22Rv1 (cell line): ENCODE measurements at regions not wholly inside any gene's neighbourhood (a gene's known extent, or its start where the extent isn't known, plus 50 kb on each side); places are given as distances from the start of the nearest gene placed in this dataset.

ENCODE experiments used
- ZFX ChIP-seq: fragments of 450-650 bp; IDR thresholded peaks from 2 replicates; pipeline ENCODE4 v1.6.1; 2017; ENCODE audit warnings: antibody characterized with exemption, borderline replicate concordance
- TF ChIP-seq, protein P1 (sequence below): fragments of 450-650 bp; IDR thresholded peaks from 2 replicates; pipeline ENCODE4 v1.5.1; 2017; ENCODE audit warnings: mild to moderate bottlenecking

GRCh38 chr12:115691123-115691522 lies 586.4 kb downstream of the MED13L start:
- TF ChIP-seq, protein P1, sequence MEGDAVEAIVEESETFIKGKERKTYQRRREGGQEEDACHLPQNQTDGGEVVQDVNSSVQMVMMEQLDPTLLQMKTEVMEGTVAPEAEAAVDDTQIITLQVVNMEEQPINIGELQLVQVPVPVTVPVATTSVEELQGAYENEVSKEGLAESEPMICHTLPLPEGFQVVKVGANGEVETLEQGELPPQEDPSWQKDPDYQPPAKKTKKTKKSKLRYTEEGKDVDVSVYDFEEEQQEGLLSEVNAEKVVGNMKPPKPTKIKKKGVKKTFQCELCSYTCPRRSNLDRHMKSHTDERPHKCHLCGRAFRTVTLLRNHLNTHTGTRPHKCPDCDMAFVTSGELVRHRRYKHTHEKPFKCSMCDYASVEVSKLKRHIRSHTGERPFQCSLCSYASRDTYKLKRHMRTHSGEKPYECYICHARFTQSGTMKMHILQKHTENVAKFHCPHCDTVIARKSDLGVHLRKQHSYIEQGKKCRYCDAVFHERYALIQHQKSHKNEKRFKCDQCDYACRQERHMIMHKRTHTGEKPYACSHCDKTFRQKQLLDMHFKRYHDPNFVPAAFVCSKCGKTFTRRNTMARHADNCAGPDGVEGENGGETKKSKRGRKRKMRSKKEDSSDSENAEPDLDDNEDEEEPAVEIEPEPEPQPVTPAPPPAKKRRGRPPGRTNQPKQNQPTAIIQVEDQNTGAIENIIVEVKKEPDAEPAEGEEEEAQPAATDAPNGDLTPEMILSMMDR: no peak
- TF ChIP-seq ZFX: no peak
